GM12878 (cell line): ENCODE measurements at regions not wholly inside any gene's neighbourhood (a gene's known extent, or its start where the extent isn't known, plus 50 kb on each side); places are given as distances from the start of the nearest gene placed in this dataset.

ENCODE experiments used
- ATAC-seq: fragments of 200-7000 bp; cut with Tn5 transposase; 3 replicates; pipeline ENCODE4 v1.9.1; 2020; ENCODE audit warnings: mild to moderate bottlenecking, moderate library complexity
- BruUV-seq: library from RNA; stranded (reverse); fragments of 400-500 nt; replicated peaks from 2 replicates; lab custom pipeline; 2021; lab: Mats Ljungman, UMichigan
- CTCF ChIA-PET: fragments of 300-600 bp; sonication (Branson Sonifier 250); formaldehyde crosslinking; extraction: SDS; loops from one replicate; lab custom pipeline; 2021; ENCODE audit warnings: inconsistent platforms; lab: Yijun Ruan, JAX
- POLR2A ChIA-PET: fragments of 350-600 bp; formaldehyde crosslinking; extraction: SDS; loops from one replicate; lab custom pipeline; 2021; ENCODE audit warnings: inconsistent platforms; lab: Charles Lee
- RAD21 ChIA-PET: fragments of 300-600 bp; sonication (Branson Sonifier 250); formaldehyde crosslinking; loops from one replicate; lab custom pipeline; 2023; ENCODE audit warnings: antibody characterized with exemption; ENCODE audit not compliant: unreplicated experiment; lab: Charles Lee
- SMC1A ChIA-PET: fragments of 300-600 bp; sonication (Branson Sonifier 250); formaldehyde crosslinking; loops from one replicate; lab custom pipeline; 2023; ENCODE audit not compliant: unreplicated experiment, uncharacterized antibody; lab: Charles Lee
- DNase-seq: peaks from one replicate; pipeline ENCODE4 v3.0.0-alpha.2; 2011; ENCODE audit warnings: low read depth, low spot score
- FAIRE-seq: peaks from 3 replicates; lab custom pipeline; 2011; peaks lifted over from hg19 to GRCh38; lab: Jason Lieb, UNC
- H2AFZ ChIP-seq: 2 replicates; pipeline ENCODE4 v1.6.0; 2011; ENCODE audit warnings: low read depth, low read length, control low read depth; ENCODE audit not compliant: control insufficient read depth
- H3K27ac ChIP-seq: 2 replicates; pipeline ENCODE4 v1.5.1; 2011; ENCODE audit warnings: control low read depth; ENCODE audit not compliant: control insufficient read depth, insufficient read depth
- H3K27me3 ChIP-seq, 2 experiments: replicated peaks in 1 of 2; 2 replicates each; pipeline versions ENCODE4 v1.6.0 to v1.6.1; 2011; ENCODE audit warnings: low read length in 1 of 2; ENCODE audit not compliant: control insufficient read depth in 2 of 2, insufficient read depth in 2 of 2
- H3K36me3 ChIP-seq, 2 experiments: 2 replicates each; pipeline ENCODE4 v1.5.1; 2011; ENCODE audit warnings: low read length in 1 of 2; ENCODE audit not compliant: control insufficient read depth in 2 of 2, insufficient read depth in 2 of 2
- H3K4me1 ChIP-seq: 2 replicates; pipeline ENCODE4 v1.6.1; 2011; ENCODE audit warnings: mild to moderate bottlenecking, low read length, moderate library complexity, mixed read lengths; ENCODE audit not compliant: control insufficient read depth, insufficient read depth
- H3K4me2 ChIP-seq: 2 replicates; pipeline ENCODE4 v1.6.0; 2011; ENCODE audit warnings: control low read depth; ENCODE audit not compliant: control insufficient read depth, insufficient read depth
- H3K4me3 ChIP-seq: fragments of 200-600 bp; sonication (generic); 2 replicates; pipeline ENCODE4 v1.5.1; 2016
- H3K79me2 ChIP-seq: 2 replicates; pipeline ENCODE4 v1.6.0; 2011; ENCODE audit warnings: low read length; ENCODE audit not compliant: control insufficient read depth, insufficient read depth
- H3K9ac ChIP-seq: 2 replicates; pipeline ENCODE4 v1.8.0; 2011; ENCODE audit warnings: low read length, control low read depth, mixed read lengths; ENCODE audit not compliant: control insufficient read depth, insufficient read depth
- H3K9me3 ChIP-seq: replicated peaks from 3 replicates; pipeline ENCODE4 v1.5.1; 2011; ENCODE audit warnings: mild to moderate bottlenecking, low read length; ENCODE audit not compliant: control insufficient read depth, insufficient read depth
- H4K20me1 ChIP-seq: 2 replicates; pipeline ENCODE4 v1.6.0; 2011; ENCODE audit not compliant: control insufficient read depth, insufficient read depth
- BCLAF1 ChIP-seq: fragments of 450-650 bp; IDR thresholded peaks from 2 replicates; pipeline ENCODE4 v1.6.1; 2017; ENCODE audit warnings: antibody characterized with exemption, mild to moderate bottlenecking, moderate library complexity
- CHD2 ChIP-seq: IDR thresholded peaks from 2 replicates; pipeline ENCODE4 v1.6.1; 2011; ENCODE audit warnings: low read depth, low read length, improper control_type of control experiment, borderline replicate concordance
- FOXK2 ChIP-seq: fragments of 450-650 bp; IDR thresholded peaks from 2 replicates; pipeline ENCODE4 v1.6.1; 2017; ENCODE audit warnings: mild to moderate bottlenecking, moderate library complexity
- KDM1A ChIP-seq: fragments of 200-600 bp; sonication (generic); IDR thresholded peaks from 2 replicates; pipeline ENCODE4 v1.6.1; 2016; ENCODE audit warnings: borderline replicate concordance
- RAD21 ChIP-seq: IDR thresholded peaks from 2 replicates; pipeline ENCODE4 v1.6.1; 2011; ENCODE audit warnings: mild to moderate bottlenecking, low read depth, low read length, moderate library complexity; ENCODE audit not compliant: insufficient read depth
- SKIL ChIP-seq: fragments of 450-650 bp; IDR thresholded peaks from 2 replicates; pipeline ENCODE4 v1.6.1; 2017; ENCODE audit warnings: mild to moderate bottlenecking, low read depth, inconsistent platforms; ENCODE audit not compliant: poor library complexity, severe bottlenecking
- TCF3 ChIP-seq: IDR thresholded peaks from 2 replicates; pipeline ENCODE4 v1.6.1; 2012; ENCODE audit warnings: low read depth, mild to moderate bottlenecking, low read length, borderline replicate concordance; ENCODE audit not compliant: insufficient read depth
- YY1 ChIP-seq: IDR thresholded peaks from 2 replicates; pipeline ENCODE4 v1.6.1; 2011; ENCODE audit warnings: low read depth, mild to moderate bottlenecking, low read length
- WGBS: methylation state at CpG from one replicate; pipeline ENCODE4 v1.1.6; 2016; ENCODE audit warnings: low lambda C conversion rate; ENCODE audit not compliant: insufficient replicate concordance, insufficient coverage; ENCODE audit errors: missing lambda C conversion rate; 5-methylcytosine and 5-hydroxymethylcytosine counted together
- in situ Hi-C: fragments of 300-500 bp; cut with MboI; formaldehyde crosslinking; loops from 9 replicates; pipeline ENCODE4 v1.14.3; 2018; ENCODE audit warnings: mixed read lengths
- intact Hi-C: fragments of 100-400 bp; cut with micrococcal nuclease; formaldehyde crosslinking; loops from one replicate; pipeline ENCODE4 v1.14.2; 2022; ENCODE audit not compliant: unreplicated experiment

DNA sequence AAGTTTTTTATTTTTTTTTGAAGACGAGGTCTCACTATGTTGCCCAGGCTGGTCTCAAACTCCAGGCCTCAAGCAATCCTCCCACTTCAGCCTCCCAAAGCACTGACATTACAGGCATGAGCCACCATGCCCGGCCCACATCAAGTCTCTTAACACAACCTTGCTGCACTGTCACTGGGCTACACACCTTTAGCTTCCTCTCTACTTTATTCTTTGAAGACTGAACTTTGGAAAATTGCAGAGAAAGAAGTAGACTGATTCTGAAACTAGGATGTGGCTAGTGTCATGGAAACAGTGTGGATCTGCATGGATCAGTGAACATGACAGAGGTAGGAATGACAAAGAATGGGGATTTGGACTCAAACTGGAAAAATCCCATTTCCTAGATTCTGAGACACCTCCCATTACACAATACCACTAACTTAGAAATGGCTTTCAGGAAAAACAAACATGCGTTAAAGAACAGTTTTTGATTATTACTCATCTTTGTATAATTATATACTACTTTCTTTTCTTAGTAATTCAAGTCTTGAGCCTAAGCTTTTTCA is 99.6 kb upstream of the SPON1 start:
- in situ Hi-C loops, result no loop called here
- DNase-seq, result no peak
- WGBS, result 45% methylated on average over 3 of the region's 3 CpGs
- Histone ChIP-seq H3K4me2 (no peak overlapping the region), H3K4me1 (no peaks in the 10 kb centered on the region), H2AFZ (no peak overlapping the region), H3K27me3 (no peaks in the 10 kb centered on the region), H3K9ac (no peak overlapping the region), H3K27ac (no peak overlapping the region), H3K36me3 (no peaks in the 10 kb centered on the region), H3K9me3 (no peaks in the 10 kb centered on the region), H3K4me3 (no peak overlapping the region), H3K79me2 (no peaks in the 10 kb centered on the region), H4K20me1 (no peaks in the 10 kb centered on the region)
- ChIA-PET RAD21 (no interaction called here), POLR2A (no interaction called here), CTCF (no interaction called here), SMC1A (interaction anchor here (1.3 kb wide), 1 partner anchor 17 kb away, joined by 3 read pairs; no protein-coding TSS in a partner anchor)
- no TSS peak for BruUV-seq
- FAIRE-seq, result no peak
- TF ChIP-seq BCLAF1 (no peak), CHD2 (no peak), TCF3 (no peak), RAD21 (no peak), KDM1A (no peak), YY1 (no peak), SKIL (no peak), FOXK2 (no peak)
- intact Hi-C loops, result no loop called here
- ATAC-seq, result no peak
